NCI-H82 treated with DMSO at 0.1 percent for 48 hours (cell line): ENCODE measurements at regions not wholly inside any gene's neighbourhood (a gene's known extent, or its start where the extent isn't known, plus 50 kb on each side); places are given as distances from the start of the nearest gene placed in this dataset.
A peak's percentile ranks its signal among the peaks of the same experiment; 100 is the strongest.

Source experiments
- DNase-seq: peaks from one replicate; lab custom pipeline; 2025; ENCODE audit not compliant: unreplicated experiment; lab: John Stamatoyannopoulos, UW

DNA sequence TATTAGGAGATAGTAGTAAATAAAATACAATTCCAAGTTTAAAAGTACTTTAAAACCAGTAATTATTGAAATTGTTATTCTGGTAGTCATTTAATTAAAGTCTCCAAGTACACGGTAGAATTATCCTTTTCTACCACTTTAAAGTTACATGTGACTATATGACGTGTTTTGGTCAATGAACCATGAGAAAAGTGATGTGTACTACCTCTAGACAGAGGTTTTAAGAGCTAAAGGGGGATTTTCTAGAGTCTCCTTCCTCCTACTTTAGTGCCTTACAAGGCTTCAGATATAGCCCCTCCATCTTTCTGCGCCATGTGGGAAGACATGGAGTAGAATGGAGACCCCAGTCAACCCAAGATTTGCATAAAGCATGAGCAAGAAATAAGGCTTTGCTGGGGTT, 2296.6 kb upstream of the AGA start:
- no peak for DNase-seq

DNA sequence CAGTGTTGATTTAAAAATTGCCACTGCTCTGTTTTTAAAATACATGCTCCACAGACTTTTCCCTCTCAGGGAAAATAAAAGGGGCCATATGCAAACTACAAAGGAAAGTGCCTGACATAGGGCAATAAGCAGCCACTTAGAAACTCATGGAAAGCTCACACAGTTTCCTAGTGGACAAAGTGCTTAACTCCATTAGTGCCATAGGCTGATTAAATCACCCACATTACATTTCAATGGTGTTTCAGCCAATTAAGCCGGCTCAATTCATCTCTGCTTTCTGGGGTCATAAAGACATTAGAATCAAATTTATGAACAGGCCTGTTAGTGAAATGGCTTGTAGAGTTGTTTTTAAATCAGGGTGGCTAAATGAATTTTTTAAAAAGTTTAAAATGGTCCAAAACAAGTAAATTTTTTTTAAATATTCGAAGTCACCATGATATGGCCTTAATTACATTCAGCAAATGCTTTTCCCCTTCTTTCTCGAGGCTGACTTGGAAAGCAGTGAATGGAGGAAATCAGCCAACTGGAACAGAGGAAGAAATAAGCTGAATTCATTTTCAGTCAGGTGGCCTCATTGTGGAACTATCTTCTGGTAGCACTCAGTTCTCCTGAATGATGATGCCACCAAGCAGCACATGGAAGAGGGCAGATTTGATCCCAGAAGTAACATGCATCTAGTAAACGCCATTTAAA, 2305.1 kb upstream of the AGA start:
- DNase-seq, result no peak

DNA sequence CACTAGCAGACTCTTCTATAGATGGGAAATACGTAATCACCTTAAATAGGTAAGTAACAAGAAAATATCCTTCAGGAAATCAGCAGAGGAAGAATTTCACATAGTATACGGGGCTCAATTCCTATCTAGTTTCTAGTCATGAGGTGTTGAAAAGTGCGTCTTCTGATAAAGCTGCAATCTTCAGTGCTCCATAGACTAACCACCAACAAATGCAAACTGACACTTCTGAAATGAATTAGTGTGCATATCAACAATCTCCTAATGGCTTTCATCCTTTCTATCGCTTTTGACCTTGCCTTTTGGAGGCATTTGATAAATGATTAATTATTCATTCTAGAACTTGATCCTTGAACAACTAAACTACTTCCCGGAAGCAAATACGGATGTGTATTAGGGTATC, 2306.6 kb upstream of the AGA start:
- no peak for DNase-seq

DNA sequence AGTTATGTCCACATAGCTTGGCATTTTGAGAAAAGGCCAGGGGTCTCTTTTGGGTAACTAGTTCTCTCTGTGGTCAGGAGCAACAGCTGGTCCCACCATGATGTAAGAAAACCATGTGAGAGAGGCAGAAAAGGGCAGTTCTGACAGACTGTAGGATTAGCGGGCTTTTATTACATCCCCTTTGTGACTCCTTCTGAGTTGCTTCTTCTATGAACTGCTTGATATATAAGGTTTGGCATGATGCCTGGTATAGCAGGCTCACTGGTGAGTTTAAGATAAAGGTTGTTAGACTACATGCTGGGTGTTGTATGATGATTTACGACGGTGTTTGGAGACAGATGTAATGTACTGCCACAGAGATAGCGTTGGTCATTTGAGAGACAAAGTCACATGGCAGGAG, 2308.1 kb upstream of the AGA start:
- DNase-seq, result no peak

DNA sequence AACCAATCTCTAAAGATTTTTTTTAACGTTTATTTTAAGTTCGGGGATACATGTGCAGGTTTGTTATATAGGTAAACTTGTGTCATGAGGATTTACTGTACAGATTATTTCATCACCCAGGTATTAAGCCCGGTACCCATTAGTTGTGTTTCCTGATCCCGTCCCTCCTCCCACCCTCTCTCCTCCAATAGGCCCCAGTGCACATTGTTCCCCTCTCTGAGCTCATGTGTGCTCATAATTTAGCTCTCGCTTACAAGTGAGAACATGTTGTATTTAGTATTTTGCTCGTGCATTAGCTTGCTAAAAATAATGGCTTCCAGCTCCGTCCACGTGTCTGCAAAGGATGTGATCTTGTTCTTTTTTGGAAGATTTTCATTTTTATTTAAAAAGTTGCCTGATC, 2309.4 kb upstream of the AGA start:
- DNase-seq, result no peak

DNA sequence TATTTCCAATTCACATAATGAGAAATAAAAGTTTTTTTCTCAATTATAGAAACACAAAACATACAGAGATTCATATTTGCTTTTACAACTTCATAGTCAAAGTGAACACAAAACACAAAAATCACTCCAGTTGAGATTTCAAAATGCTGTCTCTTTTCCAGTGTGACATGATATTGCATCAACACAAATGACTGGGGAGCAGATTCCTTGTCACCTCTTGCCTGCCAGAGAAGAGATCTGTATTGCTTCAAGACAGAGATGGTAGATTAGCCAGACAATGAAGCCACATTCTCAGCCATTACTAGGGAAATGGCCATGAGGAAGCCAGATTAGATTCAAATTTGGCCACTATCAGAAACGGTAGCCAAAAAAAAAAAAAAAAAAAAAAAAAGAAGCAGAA, 2313.1 kb upstream of the AGA start:
- DNase-seq, result no peak

DNA sequence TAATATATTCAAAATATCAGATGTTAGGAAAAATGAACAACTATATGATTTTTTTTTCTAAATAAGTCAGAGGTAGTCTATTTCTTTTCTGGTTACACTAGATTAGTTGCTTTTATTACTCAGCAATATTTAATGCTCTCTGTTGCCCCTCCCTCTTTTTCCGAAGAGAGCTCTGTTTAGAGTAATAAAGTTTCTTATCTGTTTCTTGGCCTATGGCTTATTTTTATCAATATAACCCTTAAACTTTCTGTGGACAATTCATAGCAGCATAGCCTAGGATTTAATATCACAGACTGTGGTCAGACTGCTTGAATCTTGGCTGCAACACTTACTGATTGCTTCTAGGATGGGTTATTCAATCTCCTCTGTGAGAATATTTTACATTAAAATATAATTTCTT, 2315.4 kb upstream of the AGA start:
- no peak for DNase-seq

DNA sequence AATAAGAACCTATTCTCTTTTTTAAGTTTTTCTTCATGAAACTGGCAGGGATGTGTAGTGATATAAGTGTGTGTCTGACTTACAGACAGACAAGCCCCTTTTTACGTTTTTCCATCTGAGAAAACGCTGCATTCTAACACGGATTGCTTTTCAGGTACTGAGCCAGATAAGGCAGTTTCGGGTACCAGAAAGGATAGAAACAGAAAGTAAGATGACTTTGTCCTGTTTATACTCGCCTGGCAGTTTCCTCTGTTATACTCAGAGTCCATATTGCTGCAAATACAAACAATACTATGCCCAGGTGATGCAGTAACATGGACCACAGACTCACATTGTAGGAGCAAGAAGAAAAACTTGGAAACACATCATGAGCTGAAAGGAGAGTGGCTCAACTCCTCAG, 2320.6 kb upstream of the AGA start:
- DNase-seq, result no peak

DNA sequence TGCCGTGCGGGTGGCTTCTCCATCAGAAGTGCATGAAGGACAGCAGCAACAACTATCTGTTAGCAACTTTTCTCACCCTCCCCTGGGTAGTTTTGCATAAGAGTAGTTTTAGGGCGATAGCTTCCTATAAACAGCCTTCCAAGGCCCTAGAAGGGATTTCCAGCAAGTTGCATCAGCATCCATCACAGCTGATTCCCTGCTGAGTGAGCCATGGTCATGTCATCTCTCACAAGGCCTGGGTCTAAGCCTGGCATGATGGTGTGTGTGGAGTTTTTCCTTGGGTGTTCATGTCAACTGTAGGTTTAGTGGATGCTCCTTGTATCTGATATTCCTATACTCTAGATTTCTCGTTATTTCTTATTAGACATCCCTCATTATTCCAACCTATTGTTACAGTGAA, 2324.7 kb upstream of the AGA start:
- no peak for DNase-seq

DNA sequence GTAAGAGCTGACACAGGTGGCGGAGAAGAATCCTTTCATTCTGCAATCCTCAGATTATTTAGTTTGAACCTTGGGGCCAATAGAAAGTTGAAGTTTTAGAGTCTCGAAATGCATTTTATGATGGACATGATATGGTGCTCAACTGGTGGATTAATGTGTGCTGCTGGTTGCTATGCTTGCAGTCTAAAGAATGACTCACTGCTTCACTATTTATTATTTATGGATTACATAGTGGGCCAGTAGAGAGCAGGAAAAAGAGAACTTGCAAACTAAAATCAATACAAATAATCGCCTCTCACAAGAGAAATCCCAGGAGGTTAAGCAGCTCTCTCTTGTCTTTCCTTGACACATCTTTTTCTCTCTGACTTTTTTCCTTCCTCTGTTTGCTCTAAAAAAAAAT, 2326.8 kb upstream of the AGA start:
- no peak for DNase-seq

DNA sequence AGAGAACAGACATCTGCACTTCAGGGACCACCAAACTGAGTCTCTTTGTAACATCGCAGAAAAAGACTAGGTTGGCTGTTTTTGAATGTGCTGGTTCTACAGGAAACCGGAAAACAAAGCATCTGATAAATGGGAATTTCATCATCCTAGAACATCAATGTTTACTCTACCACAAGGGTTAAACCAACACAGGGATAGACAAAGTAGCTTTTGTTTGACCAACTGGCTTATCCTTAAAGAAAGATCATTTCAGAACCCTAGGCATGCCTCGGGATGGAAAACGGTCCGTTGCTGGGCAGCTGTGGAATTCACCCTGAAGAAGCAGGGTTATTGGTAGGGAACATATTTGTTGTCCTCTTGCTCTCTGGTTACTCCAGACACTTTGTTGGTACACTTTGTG, 2355.5 kb upstream of the AGA start:
- no peak for DNase-seq

DNA sequence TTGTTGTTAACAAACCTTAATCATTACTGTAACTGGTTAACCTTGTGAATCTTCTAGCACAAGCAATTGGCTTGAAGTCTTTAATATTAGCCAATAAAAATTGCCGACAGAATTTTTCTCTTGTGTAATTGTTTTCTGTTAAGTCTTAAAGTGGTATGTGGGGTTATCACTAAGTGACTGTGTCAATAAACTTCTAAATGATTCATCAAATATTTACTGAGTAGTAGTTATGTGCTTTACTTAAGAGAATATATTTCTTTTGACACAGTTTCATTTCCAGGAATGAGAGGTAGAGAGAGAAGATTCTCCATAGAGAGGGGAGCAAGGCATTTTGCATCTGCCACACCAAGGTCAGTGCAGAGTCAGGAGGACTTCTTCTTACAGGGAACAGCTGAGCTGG, 2361.6 kb upstream of the AGA start:
- no peak for DNase-seq

DNA sequence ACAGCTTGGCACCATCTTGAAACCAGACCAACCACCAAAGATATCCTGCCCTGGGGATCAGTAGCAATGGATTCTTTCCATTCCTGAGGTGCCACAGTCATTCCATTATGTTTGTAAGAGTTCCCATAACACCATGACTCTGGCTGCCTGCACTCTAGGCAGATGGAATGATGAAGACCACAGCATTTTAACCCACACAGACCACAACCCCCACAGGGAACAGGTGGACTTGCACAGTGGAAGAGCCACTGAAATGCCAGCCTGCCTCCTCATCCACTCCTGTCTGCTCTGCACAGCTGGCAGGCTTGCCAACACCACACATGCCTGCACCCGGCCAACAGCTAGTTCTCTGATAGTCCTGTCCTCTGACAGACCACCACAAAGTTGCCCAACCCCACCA, 2362.2 kb upstream of the AGA start:
- no peak for DNase-seq

DNA sequence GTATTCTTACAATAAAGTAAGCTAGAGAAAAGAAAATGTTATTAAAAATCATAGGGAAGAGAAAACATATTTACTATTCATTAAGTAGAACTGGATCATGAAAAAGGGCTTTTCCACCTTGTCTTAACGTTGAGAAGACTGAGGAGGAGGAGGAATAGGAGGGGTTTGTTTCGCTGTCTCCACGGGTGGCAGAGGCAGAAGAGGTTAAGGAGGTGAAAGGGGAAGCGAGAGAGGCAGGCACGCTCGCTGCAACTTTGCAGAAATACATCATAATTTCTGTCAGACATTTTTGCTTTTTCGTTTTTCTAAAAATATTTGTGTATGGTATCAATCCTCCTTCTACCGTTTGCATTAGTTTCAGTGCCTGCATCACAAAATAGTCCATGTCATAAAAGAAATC, 2375.1 kb upstream of the AGA start:
- no peak for DNase-seq

DNA sequence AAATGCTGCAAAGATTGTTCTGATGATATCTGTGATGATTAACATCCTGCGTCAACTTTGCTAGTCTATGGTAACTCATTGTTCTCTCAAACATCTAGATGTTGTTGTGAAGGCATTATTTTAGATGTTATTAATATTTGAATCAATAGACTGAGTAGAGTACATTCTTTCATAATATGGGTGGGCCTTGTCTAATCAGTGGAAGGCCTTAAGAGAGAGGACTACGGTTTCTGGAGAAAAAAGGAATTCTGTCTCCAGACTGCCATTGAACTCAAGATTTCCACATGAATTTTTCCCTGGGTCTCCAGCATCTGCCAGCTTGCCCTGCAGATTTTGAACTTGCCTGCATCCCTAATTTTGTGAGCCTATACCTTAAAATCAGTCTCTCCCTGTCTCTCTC, 2381.1 kb upstream of the AGA start:
- DNase-seq, result no peak

DNA sequence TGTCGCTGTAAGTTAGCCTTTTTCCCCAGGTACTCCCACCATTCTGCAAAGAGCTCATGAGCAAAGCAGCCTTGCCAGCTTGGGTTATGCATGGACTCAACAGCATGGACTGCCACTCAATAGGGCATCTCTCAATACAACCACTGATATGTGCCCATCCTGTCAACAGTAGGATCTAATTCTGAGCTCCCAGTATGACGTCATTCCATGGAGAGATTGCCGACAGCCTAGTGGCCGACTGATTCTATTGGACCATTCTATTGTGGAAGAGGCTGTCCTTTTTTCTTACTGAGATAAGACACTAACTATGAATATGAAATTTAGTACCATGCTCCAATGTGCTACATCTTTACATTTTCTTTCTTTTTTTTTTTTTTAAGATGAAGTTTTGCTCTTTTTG, 2389.0 kb upstream of the AGA start:
- no peak for DNase-seq

DNA sequence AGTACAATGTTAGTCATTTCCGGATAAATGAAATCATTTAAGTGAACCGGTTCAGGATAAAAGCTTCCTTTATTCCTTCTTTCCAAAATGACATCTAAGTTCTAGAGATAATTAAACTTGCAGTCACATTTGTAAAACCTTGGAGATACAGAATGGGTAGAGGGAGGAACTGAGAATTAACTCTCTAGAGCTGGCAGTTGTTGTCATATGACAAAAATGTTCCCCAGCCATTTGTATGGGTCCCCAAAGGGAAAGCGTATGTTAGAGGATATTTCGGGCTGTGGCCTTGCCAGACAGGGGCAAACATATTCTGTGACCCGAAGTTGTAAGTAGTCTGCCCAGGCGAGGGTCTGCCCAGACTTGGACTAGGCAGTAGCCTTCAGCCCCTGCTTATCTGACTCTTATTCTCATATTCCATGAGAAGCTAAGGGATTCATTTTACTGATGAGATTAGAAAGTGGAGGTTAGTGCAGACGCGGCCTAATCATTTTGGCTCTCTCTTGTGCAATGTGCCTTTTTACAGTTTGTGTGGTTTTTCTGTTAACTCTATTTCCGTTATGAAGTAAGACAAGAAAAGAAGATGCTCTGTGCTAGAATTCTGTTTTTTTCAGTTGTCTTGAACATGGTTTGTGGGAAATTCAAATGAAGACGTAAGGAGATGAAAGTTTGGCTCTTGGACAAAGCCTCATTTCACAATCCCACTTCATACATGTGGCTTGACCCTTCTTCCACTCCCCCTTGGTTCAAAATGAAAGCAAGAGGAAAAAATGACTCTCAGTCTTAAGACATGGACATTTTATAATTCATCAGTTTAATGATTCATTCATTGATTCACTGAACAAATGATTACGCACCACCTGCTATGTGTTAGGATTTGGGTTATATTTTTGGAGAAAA, 2394.2 kb upstream of the AGA start:
- DNase-seq, result no peak

DNA sequence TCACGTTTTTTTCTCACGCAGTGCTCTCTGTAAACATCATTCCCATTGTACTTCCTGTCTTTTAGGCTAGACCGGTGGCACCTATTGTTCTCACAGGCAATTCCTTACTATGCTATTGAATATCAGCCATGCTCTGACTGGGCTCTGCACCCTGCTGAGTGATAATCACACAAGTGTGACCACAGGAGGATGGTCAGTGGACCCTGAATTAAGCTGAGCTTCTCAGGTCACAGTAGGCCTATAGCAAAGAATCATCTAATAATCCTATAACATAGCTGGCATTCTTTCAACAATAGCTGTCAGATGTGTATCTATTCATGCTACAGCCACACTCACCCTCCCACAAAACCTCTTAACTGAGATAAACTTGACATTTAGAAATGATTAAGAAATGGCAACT, 2399.8 kb upstream of the TENM3 start:
- DNase-seq, result no peak

DNA sequence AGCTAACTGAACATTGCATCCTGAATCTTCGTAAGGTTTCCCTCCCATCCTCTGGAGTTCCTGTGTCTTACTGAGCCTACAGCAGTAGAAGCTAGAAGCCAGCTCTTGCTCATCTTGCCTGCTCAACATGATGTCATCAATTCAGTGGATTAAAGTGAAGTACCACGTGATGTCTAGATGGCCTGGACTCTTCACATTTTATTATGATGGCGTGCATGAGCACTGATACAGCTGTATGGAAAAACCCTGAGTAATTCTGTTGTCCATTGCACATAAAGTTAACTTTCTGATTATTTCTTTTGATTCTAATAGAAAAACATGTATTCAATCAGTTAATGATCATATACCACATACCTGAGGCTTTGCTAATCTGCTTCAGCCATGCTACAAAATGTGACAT, 2387.7 kb upstream of the TENM3 start:
- DNase-seq, result no peak

DNA sequence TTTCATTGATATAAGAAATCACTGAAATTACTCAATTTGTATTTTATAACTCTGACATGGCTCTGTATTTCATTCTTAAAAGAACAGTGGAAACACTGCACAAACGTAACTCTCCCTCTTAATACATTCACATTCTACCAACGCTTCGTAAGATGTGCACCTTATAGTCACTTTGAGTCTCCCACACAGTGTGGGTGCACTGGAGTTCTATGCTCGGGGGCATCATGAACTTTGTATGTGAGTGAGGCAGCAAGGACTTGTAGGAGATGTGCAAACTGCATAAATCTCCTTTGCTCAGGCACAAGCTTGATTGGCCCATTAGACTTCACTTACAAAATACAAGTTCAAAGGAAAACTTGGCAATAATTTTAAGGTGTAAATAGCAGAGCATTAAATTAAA, 2385.0 kb upstream of the TENM3 start:
- DNase-seq, result no peak

DNA sequence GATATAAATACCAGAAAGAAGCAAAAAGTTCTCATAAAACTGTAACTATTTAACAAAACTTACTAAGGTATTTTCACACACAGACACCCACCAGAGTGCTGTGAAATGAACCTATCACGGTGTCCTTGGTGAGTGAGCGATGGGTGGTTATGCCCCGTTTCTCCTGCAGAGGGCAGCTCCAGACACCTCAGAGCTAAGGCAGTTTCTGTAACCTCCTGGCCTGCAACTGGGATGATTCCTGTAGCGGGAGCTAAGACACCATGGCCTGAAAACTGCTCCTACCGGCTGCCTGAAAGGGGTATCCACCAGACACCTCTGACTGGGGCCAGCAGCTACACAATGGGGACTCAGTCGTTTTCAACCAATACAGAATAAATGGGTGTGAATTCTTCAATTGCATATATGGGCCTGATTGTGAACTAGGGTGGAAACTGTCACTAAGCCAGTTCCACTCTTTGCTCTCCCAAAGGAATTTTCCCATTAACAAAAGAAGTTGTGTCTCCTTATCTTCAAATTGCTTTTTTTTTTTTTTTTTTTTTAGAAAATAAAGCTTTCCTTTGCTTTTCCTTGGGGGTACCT, 2375.8 kb upstream of the TENM3 start:
- peak; percentile 25 for DNase-seq

DNA sequence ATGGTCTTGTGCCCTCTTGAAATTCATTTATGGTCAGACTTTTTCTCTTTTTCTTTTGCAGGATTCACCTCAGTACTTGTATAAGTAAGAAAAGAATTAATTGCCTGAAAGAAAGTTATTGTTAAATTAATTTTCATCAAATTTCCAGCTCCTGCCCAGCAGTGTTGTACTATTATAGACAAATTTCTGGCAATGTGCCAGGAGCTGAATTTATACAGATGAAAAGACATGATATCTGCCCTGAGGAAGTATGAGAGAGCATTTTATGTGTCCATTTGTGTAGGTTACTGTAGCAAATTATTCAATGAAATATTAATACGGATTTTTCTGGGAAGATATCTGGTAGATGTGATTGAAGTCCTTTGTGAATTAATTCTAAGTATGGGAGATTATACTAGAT, 2371.5 kb upstream of the TENM3 start:
- no peak for DNase-seq
